GM23338 (cell line): ENCODE measurements at regions not wholly inside any gene's neighbourhood (a gene's known extent, or its start where the extent isn't known, plus 50 kb on each side); places are given as distances from the start of the nearest gene placed in this dataset.
A peak's percentile ranks its signal among the peaks of the same experiment; 100 is the strongest.

Experiments
- ATAC-seq: fragments of 200-7000 bp; cut with Tn5 transposase; 3 replicates; pipeline ENCODE4 v1.9.1; 2020
- DNase-seq: peaks from one replicate; pipeline ENCODE4 v3.0.0-alpha.2; 2015; ENCODE audit warnings: low spot score
- H2AFZ ChIP-seq: fragments of 200-600 bp; sonication (generic); 2 replicates; pipeline ENCODE4 v1.8.0; 2016; ENCODE audit warnings: antibody characterized with exemption, mild to moderate bottlenecking, moderate library complexity
- H3F3A ChIP-seq: fragments of 200-600 bp; sonication (generic); replicated peaks from 2 replicates; pipeline ENCODE4 v1.8.0; 2017; ENCODE audit warnings: antibody characterized with exemption, mixed run types, low read depth
- H3K27ac ChIP-seq: fragments of 200-600 bp; sonication (generic); 2 replicates; pipeline ENCODE4 v1.6.1; 2016; ENCODE audit warnings: low read depth
- H3K27me3 ChIP-seq: fragments of 200-600 bp; sonication (generic); 2 replicates; pipeline ENCODE4 v1.8.0; 2016; ENCODE audit warnings: mild to moderate bottlenecking, mixed run types, moderate library complexity; ENCODE audit not compliant: insufficient read depth
- H3K36me3 ChIP-seq: fragments of 200-600 bp; sonication (generic); 2 replicates; pipeline ENCODE4 v1.8.0; 2016; ENCODE audit warnings: mild to moderate bottlenecking; ENCODE audit not compliant: insufficient read depth
- H3K4me1 ChIP-seq: fragments of 200-600 bp; sonication (generic); 2 replicates; pipeline ENCODE4 v1.8.0; 2016; ENCODE audit warnings: mild to moderate bottlenecking, moderate library complexity; ENCODE audit not compliant: insufficient read depth
- H3K4me2 ChIP-seq: fragments of 200-600 bp; sonication (generic); 2 replicates; pipeline ENCODE4 v1.7.1; 2017; ENCODE audit warnings: mixed run types
- H3K4me3 ChIP-seq: fragments of 200-600 bp; sonication (generic); 2 replicates; pipeline ENCODE4 v1.6.1; 2016; ENCODE audit warnings: mixed run types
- H3K79me2 ChIP-seq: fragments of 200-600 bp; sonication (generic); replicated peaks from 2 replicates; pipeline ENCODE4 v1.8.0; 2017; ENCODE audit warnings: mild to moderate bottlenecking; ENCODE audit not compliant: insufficient read depth
- H3K9me2 ChIP-seq: fragments of 200-600 bp; sonication (generic); 2 replicates; pipeline ENCODE4 v1.8.0; 2017; ENCODE audit not compliant: insufficient read depth
- H4K20me1 ChIP-seq: fragments of 200-600 bp; sonication (generic); replicated peaks from 2 replicates; pipeline ENCODE4 v1.8.0; 2017; ENCODE audit warnings: mild to moderate bottlenecking; ENCODE audit not compliant: insufficient read depth
- H3K27ac Mint-ChIP-seq: 2 replicates; pipeline ENCODE4 v1.8.0; 2020; ENCODE audit warnings: inconsistent platforms, mild to moderate bottlenecking, moderate library complexity, mixed read lengths
- H3K27me3 Mint-ChIP-seq: 3 replicates; pipeline ENCODE4 v1.8.0; 2022; ENCODE audit warnings: low read depth, mild to moderate bottlenecking, moderate library complexity, mixed read lengths, inconsistent platforms; ENCODE audit not compliant: insufficient read depth, poor library complexity
- H3K36me3 Mint-ChIP-seq: 3 replicates; pipeline ENCODE4 v1.8.0; 2021; ENCODE audit warnings: low read depth, mild to moderate bottlenecking, inconsistent platforms, moderate library complexity, mixed read lengths
- H3K4me1 Mint-ChIP-seq: 3 replicates; pipeline ENCODE4 v1.8.0; 2020; ENCODE audit warnings: mild to moderate bottlenecking, inconsistent platforms, mixed read lengths
- H3K4me3 Mint-ChIP-seq: 3 replicates; pipeline ENCODE4 v1.8.0; 2021; ENCODE audit warnings: moderate library complexity, mild to moderate bottlenecking, inconsistent platforms, mixed read lengths
- H3K9me3 Mint-ChIP-seq: 3 replicates; pipeline ENCODE4 v1.8.0; 2020; ENCODE audit warnings: moderate library complexity, mild to moderate bottlenecking, inconsistent platforms, mixed read lengths
- CREB1 ChIP-seq: fragments of 250-450 bp; sonication (Bioruptor Pico); IDR thresholded peaks from 2 replicates; pipeline ENCODE4 v1.5.0; 2020; ENCODE audit warnings: low read depth, mild to moderate bottlenecking, moderate library complexity
- ETS1 ChIP-seq: IDR thresholded peaks from 2 replicates; pipeline ENCODE4 v1.6.1; 2016; ENCODE audit warnings: antibody characterized with exemption
- EZH2 ChIP-seq: fragments of 200-600 bp; sonication (generic); IDR thresholded peaks from one replicate; pipeline ENCODE4 v1.8.0; 2017; ENCODE audit warnings: antibody characterized with exemption, mild to moderate bottlenecking, low read depth; ENCODE audit not compliant: unreplicated experiment
- EZH2phosphoT487 ChIP-seq: fragments of 200-600 bp; sonication (generic); IDR thresholded peaks from one replicate; pipeline ENCODE4 v1.8.1; 2018; ENCODE audit warnings: antibody characterized with exemption; ENCODE audit not compliant: unreplicated experiment
- JUNB ChIP-seq: IDR thresholded peaks from one replicate; pipeline ENCODE4 v1.6.1; 2016; ENCODE audit warnings: antibody characterized with exemption; ENCODE audit not compliant: unreplicated experiment
- NANOG ChIP-seq: IDR thresholded peaks from 2 replicates; pipeline ENCODE4 v1.6.1; 2016; ENCODE audit warnings: antibody characterized with exemption, borderline replicate concordance
- POLR2AphosphoS5 ChIP-seq: IDR thresholded peaks from 2 replicates; pipeline ENCODE4 v1.6.1; 2016; ENCODE audit warnings: antibody characterized with exemption, low read depth
- REST ChIP-seq: IDR thresholded peaks from one replicate; pipeline ENCODE4 v1.6.1; 2018; ENCODE audit warnings: antibody characterized with exemption; ENCODE audit not compliant: unreplicated experiment
- STAT1 ChIP-seq: IDR thresholded peaks from one replicate; pipeline ENCODE4 v1.6.1; 2016; ENCODE audit warnings: antibody characterized with exemption; ENCODE audit not compliant: unreplicated experiment
- ZNF331 ChIP-seq: fragments of 250-450 bp; sonication (Bioruptor Pico); IDR thresholded peaks from 2 replicates; pipeline ENCODE4 v1.5.0; 2020; ENCODE audit warnings: low read depth, mild to moderate bottlenecking, moderate library complexity
- TF ChIP-seq, protein P1 (sequence below), 2 experiments: fragments of 200-600 bp in 1 of 2; sonication (generic) in 1 of 2; conservative IDR thresholded peaks; 2 replicates each; pipeline versions ENCODE4 v1.5.1 to v1.6.1; 2016 to 2017; ENCODE audit warnings: antibody characterized with exemption in 2 of 2, low read depth in 2 of 2, mild to moderate bottlenecking in 2 of 2, moderate library complexity in 1 of 2

GRCh38 chr18:29123706-29124530 is 947.0 kb upstream of the CDH2 start:
- no peaks in the 10 kb centered on the region for H3K9me2 ChIP-seq
- no peak for TF ChIP-seq JUNB
- no peak for TF ChIP-seq ZNF331 (CRISPR knock-in tag)
- no peak for TF ChIP-seq REST
- no peaks in the 10 kb centered on the region for H3K36me3 Mint-ChIP-seq
- peak overlapping the region; percentile 4; the same call in 1 of the 2 replicates for H3K4me3 ChIP-seq
- peak; percentile 22 for DNase-seq
- H3K27ac Mint-ChIP-seq: peak overlapping the region; percentile 68; the same call in 1 of the 2 replicates
- peaks cover 32% of the 10 kb centered on the region for H3K4me1 ChIP-seq
- no peak overlapping the region for H3K4me3 Mint-ChIP-seq
- no peaks in the 10 kb centered on the region for H3K27me3 ChIP-seq
- H3K9me3 Mint-ChIP-seq: no peaks in the 10 kb centered on the region
- peaks cover 2% of the 10 kb centered on the region for H3K27me3 Mint-ChIP-seq
- H3K36me3 ChIP-seq: no peaks in the 10 kb centered on the region
- peaks cover 29% of the 10 kb centered on the region for H3K4me1 Mint-ChIP-seq
- no peaks in the 10 kb centered on the region for H3F3A ChIP-seq
- H3K79me2 ChIP-seq: no peaks in the 10 kb centered on the region
- no peak overlapping the region for H2AFZ ChIP-seq
- 0 out of 2 replicates have a peak overlapping the region, but pooled peaks have one; percentile 0 for H3K27ac ChIP-seq
- no peaks in the 10 kb centered on the region for H4K20me1 ChIP-seq
- ATAC-seq: peak; percentile 49; the same call in 2 of the 3 replicates
- H3K4me2 ChIP-seq: peak overlapping the region; percentile 28

GRCh38 chr18:29104671-29105070 is 927.7 kb upstream of the CDH2 start:
- Histone ChIP-seq H3K27me3 (no peaks in the 10 kb centered on the region), H2AFZ (no peak overlapping the region), H3K27ac (no peak overlapping the region), H3K36me3 (no peaks in the 10 kb centered on the region), H3K4me1 (peaks cover 8% of the 10 kb centered on the region; the same call in 1 of the 2 replicates), H3K9me2 (no peaks in the 10 kb centered on the region), H3K4me3 (no peak overlapping the region), H3F3A (no peaks in the 10 kb centered on the region), H3K4me2 (no peak overlapping the region), H3K79me2 (no peaks in the 10 kb centered on the region), H4K20me1 (no peaks in the 10 kb centered on the region)
- H3K27ac Mint-ChIP-seq: peak overlapping the region; percentile 75; the same call in 1 of the 2 replicates
- no peak overlapping the region for H3K4me3 Mint-ChIP-seq
- peaks cover 1% of the 10 kb centered on the region for H3K27me3 Mint-ChIP-seq
- no peaks in the 10 kb centered on the region for H3K9me3 Mint-ChIP-seq
- no peak for ATAC-seq
- DNase-seq: no peak
- peaks cover 16% of the 10 kb centered on the region for H3K4me1 Mint-ChIP-seq
- no peaks in the 10 kb centered on the region for H3K36me3 Mint-ChIP-seq
- TF ChIP-seq POLR2AphosphoS5 (no peak), EZH2 (no peak), REST (no peak), CREB1 (CRISPR knock-in tag) (no peak), JUNB (no peak), EZH2phosphoT487 (no peak), STAT1 (no peak), NANOG (no peak), ZNF331 (CRISPR knock-in tag) (no peak), ETS1 (no peak)
- TF ChIP-seq, protein P1, sequence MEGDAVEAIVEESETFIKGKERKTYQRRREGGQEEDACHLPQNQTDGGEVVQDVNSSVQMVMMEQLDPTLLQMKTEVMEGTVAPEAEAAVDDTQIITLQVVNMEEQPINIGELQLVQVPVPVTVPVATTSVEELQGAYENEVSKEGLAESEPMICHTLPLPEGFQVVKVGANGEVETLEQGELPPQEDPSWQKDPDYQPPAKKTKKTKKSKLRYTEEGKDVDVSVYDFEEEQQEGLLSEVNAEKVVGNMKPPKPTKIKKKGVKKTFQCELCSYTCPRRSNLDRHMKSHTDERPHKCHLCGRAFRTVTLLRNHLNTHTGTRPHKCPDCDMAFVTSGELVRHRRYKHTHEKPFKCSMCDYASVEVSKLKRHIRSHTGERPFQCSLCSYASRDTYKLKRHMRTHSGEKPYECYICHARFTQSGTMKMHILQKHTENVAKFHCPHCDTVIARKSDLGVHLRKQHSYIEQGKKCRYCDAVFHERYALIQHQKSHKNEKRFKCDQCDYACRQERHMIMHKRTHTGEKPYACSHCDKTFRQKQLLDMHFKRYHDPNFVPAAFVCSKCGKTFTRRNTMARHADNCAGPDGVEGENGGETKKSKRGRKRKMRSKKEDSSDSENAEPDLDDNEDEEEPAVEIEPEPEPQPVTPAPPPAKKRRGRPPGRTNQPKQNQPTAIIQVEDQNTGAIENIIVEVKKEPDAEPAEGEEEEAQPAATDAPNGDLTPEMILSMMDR (conservative IDR thresholded peaks at IDR 0.05; ENCODE audit: low read depth in 2 of 2): no peak
